ENCODE measurements at regions not wholly inside any gene's neighbourhood (a gene's known extent, or its start where the extent isn't known, plus 50 kb on each side); places are given as distances from the start of the nearest gene placed in this dataset.
"Not testable (repeated sequence)": the region's sequence is repeated elsewhere in the genome, so short reads cannot be mapped to it uniquely, and the experiment has no call there.

- no peak overlapping the region for H3K9ac ChIP-seq
Observed at GRCh38 chr6:168913866-168914469, 339.7 kb downstream of the THBS2 start.

GRCh38 chr6:168913231-168913865 is 340.3 kb downstream of the THBS2 start:
- not testable (repeated sequence) for H3K4me1 ChIP-seq; H3K27ac Mint-ChIP-seq; H3K4me3 Mint-ChIP-seq; H3K79me2 ChIP-seq (ENCODE audit: low read depth); H3K27ac ChIP-seq; H3K4me1 Mint-ChIP-seq; H3K27me3 ChIP-seq; DNase-seq (ENCODE audit: low spot score); H3K36me3 Mint-ChIP-seq; H2AFZ ChIP-seq (replicated peaks); H3K36me3 ChIP-seq; H3F3A ChIP-seq (ENCODE audit: low read depth); H3K4me2 ChIP-seq; H3K27me3 Mint-ChIP-seq (ENCODE audit: insufficient read depth, low read depth); H4K20me1 ChIP-seq (ENCODE audit: low read depth); H3K9ac ChIP-seq; H3K9me3 ChIP-seq (ENCODE audit: low read depth); H3K4me3 ChIP-seq
- peaks cover 13% of the 10 kb centered on the region for H3K9me3 Mint-ChIP-seq

More at GRCh38 chr6:168913866-168914469, 339.7 kb downstream of the THBS2 start:
- no peaks in the 10 kb centered on the region for H3K36me3 ChIP-seq
- peaks cover 5% of the 10 kb centered on the region for H3K27me3 Mint-ChIP-seq (ENCODE audit: insufficient read depth, low read depth)
- no peaks in the 10 kb centered on the region for H3K4me1 ChIP-seq
- H3K27me3 ChIP-seq = no peaks in the 10 kb centered on the region
- peaks cover 13% of the 10 kb centered on the region for H3K9me3 Mint-ChIP-seq
- H3K27ac ChIP-seq = no peak overlapping the region
- peaks cover 3% of the 10 kb centered on the region for H3K4me1 Mint-ChIP-seq
- TF ChIP-seq EZH2 (IDR thresholded peaks at IDR 0.05) (no peak), EZH2phosphoT487 (IDR thresholded peaks at IDR 0.05) (no peak), CTCF (IDR thresholded peaks at IDR 0.05) (no peak)
- no peaks in the 10 kb centered on the region for H3K79me2 ChIP-seq (ENCODE audit: low read depth)
- no peak overlapping the region for H3K4me3 Mint-ChIP-seq
- no peak overlapping the region for H3K4me2 ChIP-seq
- H3K4me3 ChIP-seq = no peak overlapping the region
- no peak for DNase-seq (ENCODE audit: low spot score)
- no peak overlapping the region for H2AFZ ChIP-seq (replicated peaks)
- H4K20me1 ChIP-seq (ENCODE audit: low read depth) = no peaks in the 10 kb centered on the region
- no peaks in the 10 kb centered on the region for H3K36me3 Mint-ChIP-seq
- H3K27ac Mint-ChIP-seq = no peak overlapping the region
- no peaks in the 10 kb centered on the region for H3K9me3 ChIP-seq (ENCODE audit: low read depth)
- no peaks in the 10 kb centered on the region for H3F3A ChIP-seq (ENCODE audit: low read depth)

GRCh38 chr6:168909288-168909687 is 344.4 kb downstream of the THBS2 start:
- Histone ChIP-seq H3F3A (ENCODE audit: low read depth) (no peaks in the 10 kb centered on the region), H3K4me3 (no peak overlapping the region), H3K4me1 (no peaks in the 10 kb centered on the region), H3K36me3 (no peaks in the 10 kb centered on the region), H3K27me3 (no peaks in the 10 kb centered on the region), H3K79me2 (ENCODE audit: low read depth) (no peaks in the 10 kb centered on the region), H3K9ac (no peak overlapping the region), H3K27ac (no peak overlapping the region), H2AFZ (replicated peaks) (no peak overlapping the region), H4K20me1 (ENCODE audit: low read depth) (no peaks in the 10 kb centered on the region), H3K9me3 (ENCODE audit: low read depth) (no peaks in the 10 kb centered on the region), H3K4me2 (no peak overlapping the region)
- no peak for DNase-seq (ENCODE audit: low spot score)
- H3K9me3 Mint-ChIP-seq = peaks cover 14% of the 10 kb centered on the region
- no peaks in the 10 kb centered on the region for H3K4me1 Mint-ChIP-seq
- no peaks in the 10 kb centered on the region for H3K36me3 Mint-ChIP-seq
- peaks cover 9% of the 10 kb centered on the region for H3K27me3 Mint-ChIP-seq (ENCODE audit: insufficient read depth, low read depth)
- TF ChIP-seq CTCF (IDR thresholded peaks at IDR 0.05) (no peak), EZH2 (IDR thresholded peaks at IDR 0.05) (no peak), EZH2phosphoT487 (IDR thresholded peaks at IDR 0.05) (no peak)
- no peak overlapping the region for H3K4me3 Mint-ChIP-seq
- no peak overlapping the region for H3K27ac Mint-ChIP-seq

GRCh38 chr6:168908887-168909286 is 344.8 kb downstream of the THBS2 start:
- no peak for DNase-seq (ENCODE audit: low spot score)
- Histone ChIP-seq H2AFZ (replicated peaks) (no peak overlapping the region), H3K79me2 (ENCODE audit: low read depth) (no peaks in the 10 kb centered on the region), H3K4me3 (no peak overlapping the region), H4K20me1 (ENCODE audit: low read depth) (no peaks in the 10 kb centered on the region), H3K9me3 (ENCODE audit: low read depth) (no peaks in the 10 kb centered on the region), H3K27me3 (no peaks in the 10 kb centered on the region), H3K36me3 (no peaks in the 10 kb centered on the region), H3K4me1 (no peaks in the 10 kb centered on the region), H3F3A (ENCODE audit: low read depth) (no peaks in the 10 kb centered on the region), H3K9ac (no peak overlapping the region), H3K27ac (no peak overlapping the region), H3K4me2 (no peak overlapping the region)
- TF ChIP-seq EZH2 (IDR thresholded peaks at IDR 0.05) (no peak), CTCF (IDR thresholded peaks at IDR 0.05) (no peak), EZH2phosphoT487 (IDR thresholded peaks at IDR 0.05) (no peak)
- Mint-ChIP-seq H3K4me1 (no peaks in the 10 kb centered on the region), H3K27me3 (ENCODE audit: insufficient read depth, low read depth) (peaks cover 8% of the 10 kb centered on the region), H3K9me3 (peaks cover 14% of the 10 kb centered on the region), H3K4me3 (no peak overlapping the region), H3K36me3 (no peaks in the 10 kb centered on the region), H3K27ac (no peak overlapping the region)
